K562 (cell line): ENCODE measurements at regions not wholly inside any gene's neighbourhood (a gene's known extent, or its start where the extent isn't known, plus 50 kb on each side); places are given as distances from the start of the nearest gene placed in this dataset.

Source experiments
- ATAC-seq: fragments of 200-7000 bp; cut with Tn5 transposase; 3 replicates; pipeline ENCODE4 v1.9.1; 2020; ENCODE audit warnings: moderate library complexity
- BruUV-seq: library from RNA; stranded (reverse); fragments of 400-500 nt; replicated peaks from 2 replicates; lab custom pipeline; 2021; lab: Mats Ljungman, UMichigan
- CTCF ChIA-PET: fragments of 300-600 bp; formaldehyde crosslinking; extraction: SDS; loops from one replicate; lab custom pipeline; 2021; ENCODE audit warnings: low intra/inter-chr PET ratio; lab: Yijun Ruan, JAX
- POLR2A ChIA-PET: fragments of 300-600, 350-650 bp; sonication (Branson Sonifier 250); formaldehyde crosslinking; extraction: SDS; loops from one replicate; lab custom pipeline; 2021; ENCODE audit warnings: antibody characterized with exemption, inconsistent platforms; lab: Yijun Ruan, JAX
- DNase-seq, 4 experiments: peaks; one replicate each; pipeline versions ENCODE4 v3.0.0 to v3.0.0-alpha.2; 2011 to 2018; ENCODE audit warnings: low spot score in 3 of 4, mixed read lengths in 3 of 4; ENCODE audit errors: extremely low read depth in 1 of 4
- FAIRE-seq: peaks from 2 replicates; lab custom pipeline; 2011; peaks lifted over from hg19 to GRCh38; lab: Jason Lieb, UNC
- H2AFZ ChIP-seq: 2 replicates; pipeline ENCODE4 v1.6.0; 2011; ENCODE audit warnings: low read depth, low read length, control low read depth, inconsistent platforms
- H3K27ac ChIP-seq: fragments of 200-600 bp; 3 replicates; pipeline ENCODE4 v1.8.0; 2011; ENCODE audit warnings: low read depth, mild to moderate bottlenecking, control low read depth, inconsistent platforms, low read length, moderate library complexity, mixed read lengths; ENCODE audit errors: extremely low read depth
- H3K27me3 ChIP-seq, 2 experiments: fragments of 300-600 bp in 1 of 2; 2 replicates in 1 of 2; 3 replicates in 1 of 2; pipeline versions ENCODE4 v1.6.0 to v1.8.0; 2011; ENCODE audit warnings: inconsistent platforms in 2 of 2, low read length in 2 of 2, mild to moderate bottlenecking in 1 of 2, mixed read lengths in 1 of 2, moderate library complexity in 1 of 2; ENCODE audit not compliant: control insufficient read depth in 2 of 2, insufficient read depth in 2 of 2
- H3K36me3 ChIP-seq: fragments of 300-600 bp; 3 replicates; pipeline ENCODE4 v1.8.0; 2011; ENCODE audit warnings: mild to moderate bottlenecking, low read length, inconsistent platforms; ENCODE audit not compliant: control insufficient read depth, insufficient read depth
- H3K4me1 ChIP-seq, 2 experiments: fragments of 200-600 bp in 1 of 2; replicated peaks in 1 of 2; 2 replicates in 1 of 2; 3 replicates in 1 of 2; pipeline versions ENCODE4 v1.5.1 to v1.8.0; 2011; ENCODE audit warnings: inconsistent platforms in 2 of 2, low read length in 2 of 2, mild to moderate bottlenecking in 1 of 2, mixed read lengths in 1 of 2, moderate library complexity in 1 of 2; ENCODE audit not compliant: control insufficient read depth in 2 of 2, insufficient read depth in 2 of 2
- H3K4me2 ChIP-seq: 2 replicates; pipeline ENCODE4 v1.6.1; 2011; ENCODE audit warnings: low read length, control low read depth, inconsistent platforms, mixed read lengths; ENCODE audit not compliant: insufficient read depth
- H3K4me3 ChIP-seq: fragments of 200-600 bp; sonication (generic), shearing (Covaris generic); 2 replicates; pipeline ENCODE4 v1.5.1; 2016; ENCODE audit warnings: control low read depth, inconsistent platforms
- H3K79me2 ChIP-seq: fragments of 200-600 bp; 3 replicates; pipeline ENCODE4 v1.8.0; 2011; ENCODE audit warnings: low read length, inconsistent platforms; ENCODE audit not compliant: control insufficient read depth, insufficient read depth
- H3K9ac ChIP-seq, 2 experiments: 2 replicates each; pipeline versions ENCODE4 v1.6.0 to v1.6.1; 2011; ENCODE audit warnings: low read depth in 2 of 2, low read length in 2 of 2, control low read depth in 1 of 2, inconsistent platforms in 1 of 2, mild to moderate bottlenecking in 1 of 2, mixed read lengths in 1 of 2; ENCODE audit not compliant: insufficient read depth in 1 of 2
- H3K9me1 ChIP-seq: one replicate; pipeline ENCODE4 v1.6.0; 2011; ENCODE audit warnings: inconsistent platforms, mild to moderate bottlenecking, low read length, moderate library complexity; ENCODE audit not compliant: control insufficient read depth, insufficient read depth
- H3K9me3 ChIP-seq: replicated peaks from 2 replicates; pipeline ENCODE4 v1.5.1; 2011; ENCODE audit warnings: low read depth, low read length, inconsistent platforms; ENCODE audit not compliant: control insufficient read depth, insufficient read depth
- H4K20me1 ChIP-seq: replicated peaks from 2 replicates; pipeline ENCODE4 v1.6.1; 2011; ENCODE audit warnings: low read length, inconsistent platforms, mixed read lengths; ENCODE audit not compliant: control insufficient read depth, insufficient read depth
- ELF4 ChIP-seq: fragments of 450-650 bp; formaldehyde crosslinking; IDR thresholded peaks from 2 replicates; pipeline ENCODE4 v1.4.0; 2022; ENCODE audit warnings: missing genetic modification characterization
- GABPB1 ChIP-seq: sonication (generic); formaldehyde crosslinking; IDR thresholded peaks from 2 replicates; pipeline ENCODE4 v1.8.0; 2022; ENCODE audit warnings: mild to moderate bottlenecking, missing genetic modification reagents
- KDM5B ChIP-seq: fragments of 200-600 bp; sonication (generic); IDR thresholded peaks from 2 replicates; pipeline ENCODE4 v1.6.1; 2012; ENCODE audit warnings: low read depth, mild to moderate bottlenecking, moderate library complexity, low read length, control low read depth, inconsistent platforms; ENCODE audit not compliant: insufficient replicate concordance
- NFXL1 ChIP-seq: fragments of 450-650 bp; formaldehyde crosslinking; IDR thresholded peaks from 2 replicates; pipeline ENCODE4 v1.4.0; 2021; ENCODE audit warnings: mild to moderate bottlenecking
- POLR2A ChIP-seq: fragments of 450-650 bp; conservative IDR thresholded peaks from 2 replicates; pipeline ENCODE4 v1.6.1; 2016
- ZNF431 ChIP-seq: sonication (generic); formaldehyde crosslinking; IDR thresholded peaks from 2 replicates; pipeline ENCODE4 v1.8.0; 2022; ENCODE audit warnings: mild to moderate bottlenecking, missing genetic modification reagents
- ZNF445 ChIP-seq: fragments of 250-450 bp; sonication (Bioruptor Pico); IDR thresholded peaks from 2 replicates; pipeline ENCODE4 v1.4.0; 2020; ENCODE audit warnings: low read depth, mild to moderate bottlenecking, moderate library complexity
- ZNF586 ChIP-seq: fragments of 450-650 bp; formaldehyde crosslinking; conservative IDR thresholded peaks from 2 replicates; pipeline ENCODE4 v1.4.0; 2020; ENCODE audit warnings: mild to moderate bottlenecking, moderate library complexity
- WGBS: fragments of 100-300 bp; shearing (Covaris generic); methylation state at CpG from one replicate; pipeline ENCODE4 v1.1.6; 2016; ENCODE audit warnings: low coverage, mixed read lengths; ENCODE audit not compliant: insufficient coverage; ENCODE audit errors: missing lambda C conversion rate; 5-methylcytosine and 5-hydroxymethylcytosine counted together
- in situ Hi-C: fragments of 300-500 bp; cut with MboI; formaldehyde crosslinking; loops from 4 replicates; pipeline ENCODE4 v1.15.0; 2018; ENCODE audit warnings: inconsistent platforms, mixed read lengths
- intact Hi-C: fragments of 100-400 bp; cut with micrococcal nuclease; formaldehyde crosslinking; loops from 2 replicates; pipeline ENCODE4 v1.14.2; 2022
- TF ChIP-seq, protein P1 (sequence below): fragments of 250-450 bp; sonication (Bioruptor Pico); IDR thresholded peaks from 2 replicates; pipeline ENCODE4 v1.8.0; 2022; ENCODE audit warnings: inconsistent platforms
- TF ChIP-seq, protein P2 (sequence below): sonication (generic); formaldehyde crosslinking; IDR thresholded peaks from 2 replicates; pipeline ENCODE4 v1.8.0; 2022; ENCODE audit warnings: mild to moderate bottlenecking, low read depth, missing genetic modification reagents

DNA sequence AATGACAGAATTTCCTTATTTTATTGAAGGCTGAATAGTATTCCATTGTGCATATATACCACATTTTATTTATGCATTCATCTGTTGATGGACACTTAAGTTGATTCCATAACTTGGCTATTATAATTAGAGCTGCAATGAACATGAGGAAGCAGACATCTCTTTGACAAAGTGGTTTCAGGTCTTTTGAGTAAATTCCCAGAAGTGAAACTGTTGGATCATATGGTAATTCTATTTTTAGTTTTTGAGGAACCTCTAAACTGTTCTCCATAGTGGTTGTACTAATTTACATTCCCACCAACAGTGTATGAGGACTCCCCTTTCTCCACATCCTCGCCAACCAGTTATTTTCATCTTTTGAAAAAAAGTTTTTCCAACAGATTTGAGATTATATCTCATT lies 77.5 kb downstream of the TMEM200C start:
- Histone ChIP-seq H3K9me1 (no peaks in the 10 kb centered on the region), H3K4me1 (no peaks in the 10 kb centered on the region), H4K20me1 (no peaks in the 10 kb centered on the region), H3K36me3 (no peaks in the 10 kb centered on the region), H3K27ac (no peak overlapping the region), H3K9me3 (no peaks in the 10 kb centered on the region; the same call in 1 of the 2 replicates), H3K4me3 (no peak overlapping the region), H3K27me3 (no peaks in the 10 kb centered on the region), H3K9ac (no peak overlapping the region), H3K79me2 (no peaks in the 10 kb centered on the region), H3K4me2 (no peak overlapping the region), H2AFZ (no peak overlapping the region)
- no peak for TF ChIP-seq KDM5B
- no peak for TF ChIP-seq POLR2A
- no peak for TF ChIP-seq ZNF445 (CRISPR knock-in tag)
- TF ChIP-seq ELF4, result no peak
- TF ChIP-seq, protein P1, sequence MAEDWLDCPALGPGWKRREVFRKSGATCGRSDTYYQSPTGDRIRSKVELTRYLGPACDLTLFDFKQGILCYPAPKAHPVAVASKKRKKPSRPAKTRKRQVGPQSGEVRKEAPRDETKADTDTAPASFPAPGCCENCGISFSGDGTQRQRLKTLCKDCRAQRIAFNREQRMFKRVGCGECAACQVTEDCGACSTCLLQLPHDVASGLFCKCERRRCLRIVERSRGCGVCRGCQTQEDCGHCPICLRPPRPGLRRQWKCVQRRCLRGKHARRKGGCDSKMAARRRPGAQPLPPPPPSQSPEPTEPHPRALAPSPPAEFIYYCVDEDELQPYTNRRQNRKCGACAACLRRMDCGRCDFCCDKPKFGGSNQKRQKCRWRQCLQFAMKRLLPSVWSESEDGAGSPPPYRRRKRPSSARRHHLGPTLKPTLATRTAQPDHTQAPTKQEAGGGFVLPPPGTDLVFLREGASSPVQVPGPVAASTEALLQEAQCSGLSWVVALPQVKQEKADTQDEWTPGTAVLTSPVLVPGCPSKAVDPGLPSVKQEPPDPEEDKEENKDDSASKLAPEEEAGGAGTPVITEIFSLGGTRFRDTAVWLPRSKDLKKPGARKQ, result no peak
- no peak for TF ChIP-seq ZNF431 (CRISPR knock-in tag)
- TF ChIP-seq, protein P2, sequence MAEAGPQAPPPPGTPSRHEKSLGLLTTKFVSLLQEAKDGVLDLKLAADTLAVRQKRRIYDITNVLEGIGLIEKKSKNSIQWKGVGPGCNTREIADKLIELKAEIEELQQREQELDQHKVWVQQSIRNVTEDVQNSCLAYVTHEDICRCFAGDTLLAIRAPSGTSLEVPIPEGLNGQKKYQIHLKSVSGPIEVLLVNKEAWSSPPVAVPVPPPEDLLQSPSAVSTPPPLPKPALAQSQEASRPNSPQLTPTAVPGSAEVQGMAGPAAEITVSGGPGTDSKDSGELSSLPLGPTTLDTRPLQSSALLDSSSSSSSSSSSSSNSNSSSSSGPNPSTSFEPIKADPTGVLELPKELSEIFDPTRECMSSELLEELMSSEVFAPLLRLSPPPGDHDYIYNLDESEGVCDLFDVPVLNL, result no peak
- no peak for TF ChIP-seq ZNF586 (CRISPR knock-in tag)
- TF ChIP-seq GABPB1 (CRISPR knock-in tag), result no peak
- TF ChIP-seq NFXL1 (CRISPR knock-in tag), result no peak
- DNase-seq, result no peak
- in situ Hi-C loops (no loop called here), intact Hi-C loops (no loop called here)
- POLR2A ChIA-PET, result no interaction called here
- no peak for FAIRE-seq
- no peak for ATAC-seq
- WGBS, result 0% methylated on average over 1 of the region's 1 CpG
- CTCF ChIA-PET, result no interaction called here
- BruUV-seq, result no TSS peak
